ENCODE measurements at regions not wholly inside any gene's neighbourhood (a gene's known extent, or its start where the extent isn't known, plus 50 kb on each side); places are given as distances from the start of the nearest gene placed in this dataset.

GRCh38 chr10:30759423-30759822 is 129.9 kb upstream of the LYZL2 start:
- WGBS, 2 experiments (ENCODE audit: insufficient coverage in 1 of 2, insufficient read length in 1 of 2): 88 to 97% methylated on average over 3 of the region's 3 CpGs
- Mint-ChIP-seq H3K27me3 (ENCODE audit: insufficient read depth) (no peaks in the 10 kb centered on the region), H3K27ac (no peak overlapping the region), H3K9me3 (peaks cover 10% of the 10 kb centered on the region), H3K4me1 (no peaks in the 10 kb centered on the region), H3K36me3 (ENCODE audit: low read depth) (no peaks in the 10 kb centered on the region), H3K4me3 (no peak overlapping the region)
- Histone ChIP-seq H3K9me3 (ENCODE audit: control insufficient read depth, low read length) (no peaks in the 10 kb centered on the region), H3K36me3 (ENCODE audit: control insufficient read depth, insufficient read depth, low read length) (no peaks in the 10 kb centered on the region), H3K27ac (ENCODE audit: low read depth, low read length) (no peak overlapping the region), H3K4me1 (ENCODE audit: control insufficient read depth, insufficient read depth, low read length) (no peaks in the 10 kb centered on the region), H3K9ac (ENCODE audit: extremely low read depth, low read length, poor library complexity, severe bottlenecking) (no peak overlapping the region), H3K27me3 (ENCODE audit: control insufficient read depth, insufficient read depth, low read length, poor library complexity, severe bottlenecking) (no peaks in the 10 kb centered on the region), H3K4me3 (ENCODE audit: low read length) (no peak overlapping the region)
- DNase-seq: no peak
- TF ChIP-seq, protein P1, sequence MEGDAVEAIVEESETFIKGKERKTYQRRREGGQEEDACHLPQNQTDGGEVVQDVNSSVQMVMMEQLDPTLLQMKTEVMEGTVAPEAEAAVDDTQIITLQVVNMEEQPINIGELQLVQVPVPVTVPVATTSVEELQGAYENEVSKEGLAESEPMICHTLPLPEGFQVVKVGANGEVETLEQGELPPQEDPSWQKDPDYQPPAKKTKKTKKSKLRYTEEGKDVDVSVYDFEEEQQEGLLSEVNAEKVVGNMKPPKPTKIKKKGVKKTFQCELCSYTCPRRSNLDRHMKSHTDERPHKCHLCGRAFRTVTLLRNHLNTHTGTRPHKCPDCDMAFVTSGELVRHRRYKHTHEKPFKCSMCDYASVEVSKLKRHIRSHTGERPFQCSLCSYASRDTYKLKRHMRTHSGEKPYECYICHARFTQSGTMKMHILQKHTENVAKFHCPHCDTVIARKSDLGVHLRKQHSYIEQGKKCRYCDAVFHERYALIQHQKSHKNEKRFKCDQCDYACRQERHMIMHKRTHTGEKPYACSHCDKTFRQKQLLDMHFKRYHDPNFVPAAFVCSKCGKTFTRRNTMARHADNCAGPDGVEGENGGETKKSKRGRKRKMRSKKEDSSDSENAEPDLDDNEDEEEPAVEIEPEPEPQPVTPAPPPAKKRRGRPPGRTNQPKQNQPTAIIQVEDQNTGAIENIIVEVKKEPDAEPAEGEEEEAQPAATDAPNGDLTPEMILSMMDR (conservative IDR thresholded peaks at IDR 0.05): no peak

DNA sequence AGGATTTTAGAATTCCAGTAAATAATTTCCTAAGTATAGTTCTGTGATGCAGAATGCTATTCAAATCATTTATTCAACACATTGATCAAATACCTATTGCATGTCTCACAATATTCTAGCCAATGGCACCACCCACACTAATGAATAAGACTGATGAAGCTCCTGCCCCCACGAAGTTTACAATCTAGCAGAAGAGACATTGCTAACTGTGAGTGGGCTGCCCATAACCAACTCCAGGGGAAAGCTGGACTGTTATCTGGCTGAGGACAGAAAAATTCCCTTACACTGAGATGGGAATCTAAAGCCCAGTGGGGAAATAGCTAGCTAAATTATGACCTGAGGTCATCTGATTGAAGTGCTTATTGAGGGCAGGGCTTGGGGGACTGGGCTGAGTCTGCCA is 128.8 kb upstream of the LYZL2 start:
- TF ChIP-seq, protein P1 (conservative IDR thresholded peaks at IDR 0.05): no peak
- Histone ChIP-seq H3K4me3 (ENCODE audit: low read length) (no peak overlapping the region), H3K9me3 (ENCODE audit: control insufficient read depth, low read length) (no peaks in the 10 kb centered on the region), H3K9ac (ENCODE audit: extremely low read depth, low read length, poor library complexity, severe bottlenecking) (no peak overlapping the region), H3K36me3 (ENCODE audit: control insufficient read depth, insufficient read depth, low read length) (no peaks in the 10 kb centered on the region), H3K27me3 (ENCODE audit: control insufficient read depth, insufficient read depth, low read length, poor library complexity, severe bottlenecking) (no peaks in the 10 kb centered on the region), H3K4me1 (ENCODE audit: control insufficient read depth, insufficient read depth, low read length) (no peaks in the 10 kb centered on the region), H3K27ac (ENCODE audit: low read depth, low read length) (no peak overlapping the region)
- Mint-ChIP-seq H3K27ac (no peak overlapping the region), H3K9me3 (peaks cover 10% of the 10 kb centered on the region), H3K36me3 (ENCODE audit: low read depth) (no peaks in the 10 kb centered on the region), H3K4me3 (no peak overlapping the region), H3K27me3 (ENCODE audit: insufficient read depth) (no peaks in the 10 kb centered on the region), H3K4me1 (no peaks in the 10 kb centered on the region)
- 75 to 78% methylated on average over 1 of the region's 1 CpG for WGBS, 2 experiments (ENCODE audit: insufficient coverage in 1 of 2, insufficient read length in 1 of 2)
- no peak for DNase-seq

DNA sequence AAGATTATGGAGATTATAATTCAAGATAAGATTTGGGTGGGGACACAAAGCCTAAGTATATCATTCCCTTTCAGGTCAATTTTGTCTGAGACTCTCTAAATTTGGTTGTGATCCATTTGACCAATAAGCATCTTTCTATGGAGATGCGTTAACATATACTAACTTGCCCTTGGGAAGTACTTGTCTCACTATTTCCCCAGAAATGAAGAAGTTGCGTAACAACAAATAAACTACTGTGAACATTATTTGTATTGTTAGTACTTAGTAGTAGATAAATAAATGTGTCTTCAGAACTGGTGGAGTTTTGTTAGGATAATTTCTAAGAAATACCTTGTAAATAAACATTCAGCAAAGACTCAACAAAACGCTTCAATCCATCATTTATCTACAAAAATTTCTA is 127.3 kb upstream of the LYZL2 start:
- 100% methylated on average over 2 to 3 of the region's 3 CpGs for WGBS, 2 experiments (ENCODE audit: insufficient coverage in 1 of 2, insufficient read length in 1 of 2)
- Histone ChIP-seq H3K27me3 (ENCODE audit: control insufficient read depth, insufficient read depth, low read length, poor library complexity, severe bottlenecking) (no peaks in the 10 kb centered on the region), H3K36me3 (ENCODE audit: control insufficient read depth, insufficient read depth, low read length) (no peaks in the 10 kb centered on the region), H3K4me1 (ENCODE audit: control insufficient read depth, insufficient read depth, low read length) (no peaks in the 10 kb centered on the region), H3K9ac (ENCODE audit: extremely low read depth, low read length, poor library complexity, severe bottlenecking) (no peak overlapping the region), H3K9me3 (ENCODE audit: control insufficient read depth, low read length) (no peaks in the 10 kb centered on the region), H3K4me3 (ENCODE audit: low read length) (no peak overlapping the region), H3K27ac (ENCODE audit: low read depth, low read length) (no peak overlapping the region)
- TF ChIP-seq, protein P1 (conservative IDR thresholded peaks at IDR 0.05): no peak
- Mint-ChIP-seq H3K4me3 (no peak overlapping the region), H3K27ac (no peak overlapping the region), H3K27me3 (ENCODE audit: insufficient read depth) (no peaks in the 10 kb centered on the region), H3K4me1 (no peaks in the 10 kb centered on the region), H3K9me3 (peaks cover 10% of the 10 kb centered on the region), H3K36me3 (ENCODE audit: low read depth) (no peaks in the 10 kb centered on the region)
- no peak for DNase-seq

Measured in endodermal cell (in vitro differentiated cells).